ENCODE measurements at regions not wholly inside any gene's neighbourhood (a gene's known extent, or its start where the extent isn't known, plus 50 kb on each side); places are given as distances from the start of the nearest gene placed in this dataset.

GRCh38 chr12:18008642-18009041 is 81.4 kb downstream of the RERGL start:
- H3K27ac ChIP-seq = no peak overlapping the region
- TF ChIP-seq ZFX (IDR thresholded peaks at IDR 0.05) (no peak), CTCF (conservative IDR thresholded peaks at IDR 0.05) (no peak)

- TF ChIP-seq ZFX (IDR thresholded peaks at IDR 0.05) (no peak), CTCF (conservative IDR thresholded peaks at IDR 0.05) (no peak)
- no peak overlapping the region for H3K27ac ChIP-seq
Observed at GRCh38 chr12:17999174-17999801, 90.7 kb downstream of the RERGL start.

GRCh38 chr12:17992002-17992656 is 97.9 kb downstream of the RERGL start:
- no peak overlapping the region for H3K27ac ChIP-seq
- TF ChIP-seq ZFX (IDR thresholded peaks at IDR 0.05) (no peak), CTCF (conservative IDR thresholded peaks at IDR 0.05) (peak; percentile 91)

GRCh38 chr12:17982556-17982955 is 107.4 kb downstream of the RERGL start:
- TF ChIP-seq ZFX (IDR thresholded peaks at IDR 0.05) = no peak
- no peak for TF ChIP-seq CTCF (conservative IDR thresholded peaks at IDR 0.05)

GRCh38 chr12:17976202-17976601 is 113.8 kb downstream of the RERGL start:
- TF ChIP-seq CTCF (conservative IDR thresholded peaks at IDR 0.05) (peak; percentile 37), ZFX (IDR thresholded peaks at IDR 0.05) (no peak)

More at GRCh38 chr12:17982556-17982955, 107.4 kb downstream of the RERGL start:
- H3K27ac ChIP-seq = no peak overlapping the region

GRCh38 chr12:17975763-17976162 is 114.2 kb downstream of the RERGL start:
- TF ChIP-seq CTCF (conservative IDR thresholded peaks at IDR 0.05) (no peak), ZFX (IDR thresholded peaks at IDR 0.05) (no peak)
- H3K27ac ChIP-seq = no peak overlapping the region

More at GRCh38 chr12:17976202-17976601, 113.8 kb downstream of the RERGL start:
- H3K27ac ChIP-seq = no peak overlapping the region

GRCh38 chr12:17975239-17975638 is 114.8 kb downstream of the RERGL start:
- TF ChIP-seq CTCF (conservative IDR thresholded peaks at IDR 0.05) (no peak), ZFX (IDR thresholded peaks at IDR 0.05) (no peak)
- no peak overlapping the region for H3K27ac ChIP-seq
